ENCODE measurements at regions not wholly inside any gene's neighbourhood (a gene's known extent, or its start where the extent isn't known, plus 50 kb on each side); places are given as distances from the start of the nearest gene placed in this dataset.

GRCh38 chr12:132438726-132439125, 51.2 kb upstream of the FBRSL1 start:
- Histone ChIP-seq H2BK5ac (ENCODE audit: insufficient read length, low read length) (no peak overlapping the region), H4K91ac (ENCODE audit: insufficient read length, low read depth, low read length) (no peak overlapping the region), H2BK12ac (ENCODE audit: insufficient read length, low read depth, low read length) (no peak overlapping the region), H3K56ac (ENCODE audit: insufficient read length, low read depth, low read length) (no peak overlapping the region), H3K9ac (ENCODE audit: extremely low read depth, insufficient read length, low read length) (no peak overlapping the region), H3K18ac (ENCODE audit: insufficient read length, low read depth, low read length) (no peak overlapping the region), H3K9me3 (ENCODE audit: control insufficient read depth, low read depth, low read length) (no peaks in the 10 kb centered on the region), H3K4me1 (ENCODE audit: insufficient read depth, low read length) (no peaks in the 10 kb centered on the region), H3K4me2 (ENCODE audit: insufficient read depth, insufficient read length, low read length) (no peak overlapping the region), H2BK120ac (ENCODE audit: low read depth, low read length, poor library complexity, severe bottlenecking) (no peak overlapping the region), H3T11ph (ENCODE audit: low read length) (no peak overlapping the region), H3K79me1 (ENCODE audit: insufficient read depth, low read depth, low read length, poor library complexity, severe bottlenecking) (no peaks in the 10 kb centered on the region), H3K79me2 (ENCODE audit: insufficient read depth, low read length) (no peaks in the 10 kb centered on the region), H3K23ac (ENCODE audit: insufficient read length, low read depth, low read length) (no peak overlapping the region), H2AK5ac (ENCODE audit: insufficient read length, low read length) (no peak overlapping the region), H3K4ac (ENCODE audit: low read depth, low read length) (no peak overlapping the region), H2BK15ac (ENCODE audit: low read depth, low read length) (no peak overlapping the region), H3K27me3 (ENCODE audit: insufficient read depth, low read length) (peaks cover 17% of the 10 kb centered on the region; the same call in 1 of the 2 replicates), H4K8ac (replicated peaks; ENCODE audit: insufficient read length, low read depth, low read length) (no peak overlapping the region), H3K23me2 (ENCODE audit: insufficient read length, low read depth, low read length, poor library complexity, severe bottlenecking) (no peaks in the 10 kb centered on the region), H4K20me1 (ENCODE audit: control insufficient read depth, insufficient read depth, insufficient read length) (peaks cover 2% of the 10 kb centered on the region), H4K5ac (ENCODE audit: insufficient read length, low read depth, low read length) (no peak overlapping the region), H3K27ac (ENCODE audit: insufficient read length, low read depth, low read length) (no peak overlapping the region), H3K14ac (ENCODE audit: insufficient read depth, low read length) (no peak overlapping the region), H2BK20ac (ENCODE audit: low read depth, low read length, poor library complexity, severe bottlenecking) (no peak overlapping the region), H2AFZ (ENCODE audit: low read length) (no peak overlapping the region)
- H3K9me3 Mint-ChIP-seq = peaks cover 20 to 50% of the 10 kb centered on the region in 2 experiments
- no peak overlapping the region for H3K27ac Mint-ChIP-seq
- peaks cover 5 to 39% (median 7%) of the 10 kb centered on the region in 3 experiments for H3K36me3 Mint-ChIP-seq (ENCODE audit: insufficient read depth in 1 of 3, low read depth in 3 of 3)
- peaks cover 91% of the 10 kb centered on the region for H3K27me3 Mint-ChIP-seq (ENCODE audit: low read depth)
- DNase-seq = no peak
- H3K4me3 Mint-ChIP-seq = no peak overlapping the region
- no peak for TF ChIP-seq CTCF (conservative IDR thresholded peaks at IDR 0.05)
- no CpG with 5 or more reads among the region's 28 CpGs for WGBS (ENCODE audit: extremely low coverage, insufficient read length, low lambda C conversion rate)
- peaks cover 5 to 6% of the 10 kb centered on the region in 2 experiments for H3K4me1 Mint-ChIP-seq
